B cell (primary cell): ENCODE measurements at regions not wholly inside any gene's neighbourhood (a gene's known extent, or its start where the extent isn't known, plus 50 kb on each side); places are given as distances from the start of the nearest gene placed in this dataset.

Source experiments
- CTCF ChIP-seq: fragments of 200-600 bp; IDR thresholded peaks from one replicate; pipeline ENCODE4 v1.8.0; 2022; ENCODE audit warnings: antibody characterized with exemption, mild to moderate bottlenecking
- EZH2 ChIP-seq: IDR thresholded peaks from 2 replicates; pipeline ENCODE4 v1.6.1; 2012; ENCODE audit warnings: borderline replicate concordance, low read depth, mild to moderate bottlenecking, moderate library complexity, low read length; ENCODE audit not compliant: insufficient read depth, poor library complexity, severe bottlenecking

GRCh38 chr22:44622679-44623078, 79.3 kb upstream of the PRR5 start:
- no peak for TF ChIP-seq CTCF
- no peak for TF ChIP-seq EZH2
